ENCODE measurements at regions not wholly inside any gene's neighbourhood (a gene's known extent, or its start where the extent isn't known, plus 50 kb on each side); places are given as distances from the start of the nearest gene placed in this dataset.

- intact Hi-C loops (cut with micrococcal nuclease; ENCODE audit: unreplicated experiment), result no loop called here
- CTCF ChIA-PET, result no interaction called here
- DNase-seq, result no peak
- Mint-ChIP-seq H3K27me3 (ENCODE audit: unreplicated experiment) (peaks cover 30% of the 10 kb centered on the region), H3K9me3 (ENCODE audit: low read depth, unreplicated experiment) (no peaks in the 10 kb centered on the region), H3K4me3 (ENCODE audit: low read depth, unreplicated experiment) (no peak overlapping the region), H3K36me3 (ENCODE audit: insufficient read depth, unreplicated experiment) (no peaks in the 10 kb centered on the region), H3K27ac (ENCODE audit: unreplicated experiment) (no peak overlapping the region), H3K4me1 (ENCODE audit: low read depth, unreplicated experiment) (no peaks in the 10 kb centered on the region)
- TF ChIP-seq CTCF (IDR thresholded peaks at IDR 0.05; ENCODE audit: unreplicated experiment), result no peak
- no TSS peak for BruUV-seq (replicated peaks)
Observed at GRCh38 chr11:109511598-109511997, 89.6 kb downstream of the C11orf87 start.

DNA sequence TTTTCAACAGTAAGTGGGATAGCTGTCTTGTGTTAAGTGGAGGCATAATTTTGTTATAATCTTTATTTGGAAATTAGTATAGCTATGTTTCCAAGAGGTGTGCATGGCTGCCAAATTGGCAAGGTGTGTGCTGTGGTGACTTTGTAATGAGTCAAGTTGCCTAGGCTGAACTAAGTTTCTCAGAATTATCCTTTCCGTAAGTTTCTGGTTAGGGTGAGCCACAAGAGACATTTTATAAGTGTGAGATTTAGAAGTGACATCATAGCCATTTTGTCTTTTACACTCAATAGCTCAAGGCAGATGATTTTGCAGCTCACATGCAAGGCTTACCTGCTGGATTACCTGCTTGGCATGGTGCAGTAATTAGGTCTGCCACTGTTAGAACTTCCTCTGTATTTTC lies 90.3 kb downstream of the C11orf87 start:
- CTCF ChIA-PET, result no interaction called here

GRCh38 chr11:109512680-109513079 lies 90.7 kb downstream of the C11orf87 start:
- Mint-ChIP-seq H3K36me3 (ENCODE audit: insufficient read depth, unreplicated experiment) (no peaks in the 10 kb centered on the region), H3K4me1 (ENCODE audit: low read depth, unreplicated experiment) (no peaks in the 10 kb centered on the region), H3K9me3 (ENCODE audit: low read depth, unreplicated experiment) (peaks cover 3% of the 10 kb centered on the region), H3K4me3 (ENCODE audit: low read depth, unreplicated experiment) (no peak overlapping the region), H3K27me3 (ENCODE audit: unreplicated experiment) (peaks cover 30% of the 10 kb centered on the region), H3K27ac (ENCODE audit: unreplicated experiment) (no peak overlapping the region)
- CTCF ChIA-PET, result no interaction called here
- DNase-seq, result no peak
- intact Hi-C loops (cut with micrococcal nuclease; ENCODE audit: unreplicated experiment), result no loop called here
- BruUV-seq (replicated peaks), result no TSS peak
- TF ChIP-seq CTCF (IDR thresholded peaks at IDR 0.05; ENCODE audit: unreplicated experiment), result no peak

More for the DNA sequence above, 90.3 kb downstream of the C11orf87 start:
- Mint-ChIP-seq H3K4me3 (ENCODE audit: low read depth, unreplicated experiment) (no peak overlapping the region), H3K27me3 (ENCODE audit: unreplicated experiment) (peaks cover 30% of the 10 kb centered on the region), H3K36me3 (ENCODE audit: insufficient read depth, unreplicated experiment) (no peaks in the 10 kb centered on the region), H3K4me1 (ENCODE audit: low read depth, unreplicated experiment) (no peaks in the 10 kb centered on the region), H3K9me3 (ENCODE audit: low read depth, unreplicated experiment) (peaks cover 3% of the 10 kb centered on the region), H3K27ac (ENCODE audit: unreplicated experiment) (no peak overlapping the region)
- no peak for DNase-seq
- BruUV-seq (replicated peaks), result no TSS peak
- intact Hi-C loops (cut with micrococcal nuclease; ENCODE audit: unreplicated experiment), result no loop called here
- no peak for TF ChIP-seq CTCF (IDR thresholded peaks at IDR 0.05; ENCODE audit: unreplicated experiment)

DNA sequence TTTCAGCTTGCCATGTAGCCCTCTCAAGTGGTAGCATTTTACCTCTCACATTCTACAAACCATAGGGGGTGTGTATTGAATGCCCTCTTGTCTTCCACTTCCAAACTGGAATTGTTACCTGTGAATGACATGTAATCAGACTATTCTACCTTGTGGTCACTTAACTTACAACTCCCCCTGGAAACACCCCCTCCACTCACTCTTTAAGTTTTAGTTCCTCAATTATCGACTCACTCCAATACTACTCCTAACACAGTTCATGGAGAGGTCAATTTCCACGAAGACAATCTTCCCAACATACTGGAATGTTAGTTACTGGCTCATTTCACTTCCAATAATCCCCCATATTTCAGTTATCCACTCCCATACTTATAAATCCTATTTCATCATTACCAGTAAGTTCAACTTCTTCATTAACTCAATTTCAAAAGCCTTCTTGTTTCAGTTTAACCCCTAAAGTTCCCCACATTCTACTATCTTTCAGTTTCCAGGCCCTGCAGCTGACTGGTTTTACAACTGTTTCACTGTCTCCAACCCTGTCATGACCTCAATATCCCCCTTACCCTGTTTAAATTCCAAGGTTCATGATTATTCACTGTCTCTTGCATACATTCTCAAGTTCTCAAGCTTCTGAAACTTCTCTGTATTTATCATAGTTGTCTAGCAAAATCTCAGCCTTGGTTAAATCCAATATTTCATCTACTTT lies 92.5 kb downstream of the C11orf87 start:
- Mint-ChIP-seq H3K9me3 (ENCODE audit: low read depth, unreplicated experiment) (peaks cover 3% of the 10 kb centered on the region), H3K4me3 (ENCODE audit: low read depth, unreplicated experiment) (no peak overlapping the region), H3K36me3 (ENCODE audit: insufficient read depth, unreplicated experiment) (no peaks in the 10 kb centered on the region), H3K27ac (ENCODE audit: unreplicated experiment) (no peak overlapping the region), H3K27me3 (ENCODE audit: unreplicated experiment) (peaks cover 30% of the 10 kb centered on the region), H3K4me1 (ENCODE audit: low read depth, unreplicated experiment) (no peaks in the 10 kb centered on the region)
- intact Hi-C loops (cut with micrococcal nuclease; ENCODE audit: unreplicated experiment), result no loop called here
- no peak for TF ChIP-seq CTCF (IDR thresholded peaks at IDR 0.05; ENCODE audit: unreplicated experiment)
- no peak for DNase-seq
- CTCF ChIA-PET, result no interaction called here
- no TSS peak for BruUV-seq (replicated peaks)

Data from Calu3 (cell line).